ENCODE measurements at regions not wholly inside any gene's neighbourhood (a gene's known extent, or its start where the extent isn't known, plus 50 kb on each side); places are given as distances from the start of the nearest gene placed in this dataset.

- no peak for TF ChIP-seq CTCF (IDR thresholded peaks at IDR 0.05)
- Histone ChIP-seq H3K4me3 (no peak overlapping the region), H3K27me3 (peaks cover 11% of the 10 kb centered on the region), H3K9me3 (no peaks in the 10 kb centered on the region), H3K4me1 (no peaks in the 10 kb centered on the region), H3K36me3 (no peaks in the 10 kb centered on the region), H3K27ac (no peak overlapping the region)
- ATAC-seq (no peak), DNase-seq (no peak)
- intact Hi-C loops (cut with DNase I): no loop called here
These were observed 414.0 kb downstream of the MN1 start for GRCh38 chr22:27387561-27387960.

- DNase-seq: no peak
- Histone ChIP-seq H3K36me3 (no peaks in the 10 kb centered on the region), H3K4me1 (no peaks in the 10 kb centered on the region), H3K27ac (no peak overlapping the region), H3K4me3 (no peak overlapping the region), H3K27me3 (peaks cover 11% of the 10 kb centered on the region), H3K9me3 (no peaks in the 10 kb centered on the region)
- TF ChIP-seq CTCF (IDR thresholded peaks at IDR 0.05): no peak
- intact Hi-C loops (cut with DNase I): no loop called here
- ATAC-seq: no peak
These were observed 413.4 kb downstream of the MN1 start for GRCh38 chr22:27388090-27388600.

- intact Hi-C loops (cut with DNase I): no loop called here
- no peak overlapping the region for H3K27ac ChIP-seq
- H3K27me3 ChIP-seq: peaks cover 8% of the 10 kb centered on the region
- H3K9me3 ChIP-seq: no peaks in the 10 kb centered on the region
- no peaks in the 10 kb centered on the region for H3K36me3 ChIP-seq
- no peaks in the 10 kb centered on the region for H3K4me1 ChIP-seq
- ATAC-seq: no peak
- DNase-seq: no peak
- H3K4me3 ChIP-seq: no peak overlapping the region
- no peak for TF ChIP-seq CTCF (IDR thresholded peaks at IDR 0.05)
These were observed 411.9 kb downstream of the MN1 start for GRCh38 chr22:27389727-27390075.

- no peaks in the 10 kb centered on the region for H3K4me1 ChIP-seq
- no peak for DNase-seq
- TF ChIP-seq CTCF (IDR thresholded peaks at IDR 0.05): peak; percentile 17
- H3K4me3 ChIP-seq: no peak overlapping the region
- H3K9me3 ChIP-seq: no peaks in the 10 kb centered on the region
- intact Hi-C loops (cut with DNase I): no loop called here
- no peak overlapping the region for H3K27ac ChIP-seq
- no peaks in the 10 kb centered on the region for H3K36me3 ChIP-seq
- ATAC-seq: peak; percentile 58
- H3K27me3 ChIP-seq: no peaks in the 10 kb centered on the region
These were observed 410.3 kb downstream of the MN1 start for GRCh38 chr22:27391092-27391770.

GRCh38 chr22:27393371-27393770, 408.2 kb downstream of the MN1 start:
- Histone ChIP-seq H3K9me3 (no peaks in the 10 kb centered on the region), H3K4me1 (no peaks in the 10 kb centered on the region), H3K27ac (no peak overlapping the region), H3K4me3 (no peak overlapping the region), H3K27me3 (no peaks in the 10 kb centered on the region), H3K36me3 (no peaks in the 10 kb centered on the region)
- no peak for TF ChIP-seq CTCF (IDR thresholded peaks at IDR 0.05)
- ATAC-seq: no peak
- DNase-seq: no peak
- intact Hi-C loops (cut with DNase I): no loop called here
